ENCODE measurements at regions not wholly inside any gene's neighbourhood (a gene's known extent, or its start where the extent isn't known, plus 50 kb on each side); places are given as distances from the start of the nearest gene placed in this dataset.
"Not testable (repeated sequence)": the region's sequence is repeated elsewhere in the genome, so short reads cannot be mapped to it uniquely, and the experiment has no call there.

DNA sequence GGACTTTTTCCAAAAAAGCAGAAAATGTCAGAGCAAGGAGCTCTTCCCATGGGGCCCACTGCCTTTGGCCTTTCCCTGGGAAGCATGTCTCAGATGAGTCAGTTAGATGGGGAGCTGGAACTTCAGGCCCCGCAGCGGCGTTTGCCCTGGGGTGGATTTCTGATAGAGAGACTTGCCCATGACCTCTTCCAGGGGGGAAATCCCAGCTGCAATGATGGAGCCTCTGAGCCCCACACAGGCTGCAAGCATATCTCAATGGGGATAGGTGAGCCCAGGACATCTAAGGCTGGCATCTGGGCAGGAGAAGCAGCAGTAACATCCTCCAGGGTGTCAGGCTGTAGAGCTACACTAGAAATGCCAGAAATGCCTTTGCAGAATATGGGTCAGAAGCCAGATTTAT is 269.2 kb upstream of the TCERG1L start:
- no peak for DNase-seq
- Mint-ChIP-seq H3K4me1 (peaks cover 0 to 2% (median 0%) of the 10 kb centered on the region in 7 donors), H3K27ac (no peak overlapping the region), H3K4me3 (no peak overlapping the region), H3K9me3 (peaks cover 0 to 3% (median 0%) of the 10 kb centered on the region in 11 donors), H3K27me3 (peaks cover 0 to 32% (median 3%) of the 10 kb centered on the region in 5 donors), H3K36me3 (no peaks in the 10 kb centered on the region)
- H3K4me3 ChIP-seq (ENCODE audit: low read length) = no peak overlapping the region
- H3K36me3 ChIP-seq (ENCODE audit: control insufficient read depth in 2 of 3, insufficient read depth in 3 of 3, low read length in 3 of 3) = no peaks in the 10 kb centered on the region
- H3K27ac ChIP-seq (ENCODE audit: low read depth, low read length) = no peak overlapping the region
- ChIA-PET CTCF (no interaction called here), POLR2A (no interaction called here)
- H3K27me3 ChIP-seq (ENCODE audit: control insufficient read depth in 2 of 2, insufficient read depth in 2 of 2, low read length in 2 of 2) = no peaks in the 10 kb centered on the region
- ATAC-seq = no peak
- no peaks in the 10 kb centered on the region for H3K4me1 ChIP-seq (ENCODE audit: control insufficient read depth in 2 of 2, insufficient read depth in 2 of 2, low read length in 2 of 2)
- H3K9me3 ChIP-seq (ENCODE audit: control insufficient read depth in 2 of 3, low read length in 3 of 3) = no peaks in the 10 kb centered on the region
- intact Hi-C loops (cut with micrococcal nuclease) = no loop called here

- DNase-seq; ATAC-seq; H3K27ac ChIP-seq (ENCODE audit: low read depth, low read length); H3K4me1 Mint-ChIP-seq; H3K4me3 Mint-ChIP-seq; CTCF ChIA-PET; H3K27me3 ChIP-seq (ENCODE audit: control insufficient read depth in 2 of 2, insufficient read depth in 2 of 2, low read length in 2 of 2); H3K27ac Mint-ChIP-seq; H3K9me3 ChIP-seq (ENCODE audit: control insufficient read depth in 2 of 3, low read length in 3 of 3); H3K4me3 ChIP-seq (ENCODE audit: low read length); intact Hi-C loops (cut with micrococcal nuclease); H3K9me3 Mint-ChIP-seq; H3K4me1 ChIP-seq (ENCODE audit: control insufficient read depth in 2 of 2, insufficient read depth in 2 of 2, low read length in 2 of 2); POLR2A ChIA-PET; H3K36me3 ChIP-seq (ENCODE audit: control insufficient read depth in 2 of 3, insufficient read depth in 3 of 3, low read length in 3 of 3); H3K36me3 Mint-ChIP-seq: not testable (repeated sequence)
- peaks cover 0 to 32% (median 8%) of the 10 kb centered on the region in 5 donors for H3K27me3 Mint-ChIP-seq
These were observed 270.0 kb upstream of the TCERG1L start for GRCh38 chr10:131581547-131581946.

DNA sequence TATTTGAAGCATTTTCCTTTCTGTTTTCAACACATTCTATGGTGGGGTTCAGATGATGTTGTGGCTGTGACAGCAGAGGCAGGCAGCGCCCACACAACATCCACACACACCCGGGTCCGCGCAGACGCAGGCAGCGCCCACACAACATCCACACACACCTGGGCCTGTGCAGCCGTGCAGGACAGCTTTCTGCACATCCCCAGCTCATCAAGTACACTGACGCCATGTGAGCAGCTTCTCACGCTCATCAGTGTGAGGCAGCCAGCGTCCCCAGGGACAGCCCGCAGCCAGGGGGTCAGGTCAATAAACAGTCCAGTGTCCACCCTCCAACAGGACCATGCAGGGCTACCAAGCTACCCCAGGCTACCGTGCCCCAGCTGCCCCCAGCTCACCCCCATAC is 272.8 kb upstream of the TCERG1L start:
- ATAC-seq (no peak), DNase-seq (no peak)
- Mint-ChIP-seq H3K27me3 (peaks cover 0 to 30% (median 17%) of the 10 kb centered on the region in 5 donors), H3K4me1 (peaks cover 0 to 2% (median 0%) of the 10 kb centered on the region in 7 donors), H3K27ac (no peak overlapping the region), H3K4me3 (no peak overlapping the region), H3K9me3 (peaks cover 0 to 4% (median 0%) of the 10 kb centered on the region in 11 donors), H3K36me3 (no peaks in the 10 kb centered on the region)
- H3K27me3 ChIP-seq (ENCODE audit: control insufficient read depth in 2 of 2, insufficient read depth in 2 of 2, low read length in 2 of 2) = no peaks in the 10 kb centered on the region
- intact Hi-C loops (cut with micrococcal nuclease) = no loop called here
- H3K9me3 ChIP-seq (ENCODE audit: control insufficient read depth in 2 of 3, low read length in 3 of 3) = no peaks in the 10 kb centered on the region
- H3K4me3 ChIP-seq (ENCODE audit: low read length) = no peak overlapping the region
- no peaks in the 10 kb centered on the region for H3K36me3 ChIP-seq (ENCODE audit: control insufficient read depth in 2 of 3, insufficient read depth in 3 of 3, low read length in 3 of 3)
- ChIA-PET POLR2A (no interaction called here), CTCF (no interaction called here)
- no peak overlapping the region for H3K27ac ChIP-seq (ENCODE audit: low read depth, low read length)
- H3K4me1 ChIP-seq (ENCODE audit: control insufficient read depth in 2 of 2, insufficient read depth in 2 of 2, low read length in 2 of 2) = no peaks in the 10 kb centered on the region

DNA sequence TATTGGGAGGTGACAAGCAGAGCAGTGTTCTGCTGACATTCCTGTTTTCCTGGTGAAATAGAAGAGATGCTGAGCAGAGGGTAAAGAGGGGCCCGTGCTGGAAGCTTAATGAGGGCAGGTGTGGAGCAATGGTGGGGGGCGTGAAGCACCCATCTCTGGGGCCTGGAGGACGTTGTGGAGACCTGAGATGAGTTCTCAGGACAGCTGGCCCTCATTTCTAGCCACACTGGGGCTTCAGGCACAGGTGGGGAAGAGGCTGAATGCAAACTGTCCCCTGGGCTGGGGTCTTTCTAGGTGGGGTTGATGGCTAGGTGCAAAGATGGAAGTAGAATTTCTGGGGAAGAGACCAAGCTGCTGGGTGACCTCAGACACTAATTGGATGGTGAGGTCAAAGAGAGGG is 274.2 kb upstream of the TCERG1L start:
- H3K4me3 ChIP-seq (ENCODE audit: low read length) = no peak overlapping the region
- H3K27me3 ChIP-seq (ENCODE audit: control insufficient read depth in 2 of 2, insufficient read depth in 2 of 2, low read length in 2 of 2) = no peaks in the 10 kb centered on the region
- H3K4me1 ChIP-seq (ENCODE audit: control insufficient read depth in 2 of 2, insufficient read depth in 2 of 2, low read length in 2 of 2) = no peaks in the 10 kb centered on the region
- Mint-ChIP-seq H3K4me3 (no peak overlapping the region), H3K36me3 (no peaks in the 10 kb centered on the region), H3K27ac (no peak overlapping the region), H3K4me1 (peaks cover 0 to 2% (median 0%) of the 10 kb centered on the region in 7 donors), H3K9me3 (peaks cover 0 to 4% (median 0%) of the 10 kb centered on the region in 11 donors), H3K27me3 (peaks cover 0 to 30% (median 17%) of the 10 kb centered on the region in 5 donors)
- H3K36me3 ChIP-seq (ENCODE audit: control insufficient read depth in 2 of 3, insufficient read depth in 3 of 3, low read length in 3 of 3) = no peaks in the 10 kb centered on the region
- ChIA-PET CTCF (no interaction called here), POLR2A (no interaction called here)
- ATAC-seq = no peak
- no peak overlapping the region for H3K27ac ChIP-seq (ENCODE audit: low read depth, low read length)
- intact Hi-C loops (cut with micrococcal nuclease) = no loop called here
- no peak for DNase-seq
- peaks cover 0 to 5% (median 0%) of the 10 kb centered on the region in 3 experiments for H3K9me3 ChIP-seq (ENCODE audit: control insufficient read depth in 2 of 3, low read length in 3 of 3)

DNA sequence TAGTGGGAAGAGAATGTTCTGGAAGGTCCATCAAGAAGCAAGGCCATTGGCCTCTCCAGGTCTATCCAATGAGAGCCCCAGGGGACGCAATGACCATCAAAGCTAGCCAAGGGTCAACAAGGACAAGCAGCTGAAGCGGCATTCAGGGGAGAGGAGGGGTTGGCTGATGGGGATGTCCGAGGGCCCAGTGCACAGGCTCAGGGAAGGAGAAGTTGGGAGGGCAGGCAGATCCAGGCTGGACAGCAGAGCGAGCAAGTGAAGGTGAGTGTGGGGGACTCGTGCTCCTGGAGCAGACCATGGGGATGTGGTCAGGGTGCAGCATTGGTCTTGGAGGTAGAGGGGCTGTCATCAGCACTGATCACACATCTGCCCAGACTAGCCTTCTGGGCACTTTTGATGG is 275.4 kb upstream of the TCERG1L start:
- DNase-seq = no peak
- no peaks in the 10 kb centered on the region for H3K36me3 ChIP-seq (ENCODE audit: control insufficient read depth in 2 of 3, insufficient read depth in 3 of 3, low read length in 3 of 3)
- Mint-ChIP-seq H3K4me1 (peaks cover 0 to 2% (median 0%) of the 10 kb centered on the region in 7 donors), H3K27me3 (peaks cover 0 to 30% (median 17%) of the 10 kb centered on the region in 5 donors), H3K27ac (no peak overlapping the region), H3K4me3 (no peak overlapping the region), H3K9me3 (peaks cover 0 to 4% (median 1%) of the 10 kb centered on the region in 11 donors), H3K36me3 (no peaks in the 10 kb centered on the region)
- H3K27ac ChIP-seq (ENCODE audit: low read depth, low read length) = no peak overlapping the region
- POLR2A ChIA-PET = no interaction called here
- peaks cover 0 to 9% (median 0%) of the 10 kb centered on the region in 3 experiments for H3K9me3 ChIP-seq (ENCODE audit: control insufficient read depth in 2 of 3, low read length in 3 of 3)
- intact Hi-C loops (cut with micrococcal nuclease) = no loop called here
- CTCF ChIA-PET = no interaction called here
- H3K4me1 ChIP-seq (ENCODE audit: control insufficient read depth in 2 of 2, insufficient read depth in 2 of 2, low read length in 2 of 2) = no peaks in the 10 kb centered on the region
- no peaks in the 10 kb centered on the region for H3K27me3 ChIP-seq (ENCODE audit: control insufficient read depth in 2 of 2, insufficient read depth in 2 of 2, low read length in 2 of 2)
- no peak for ATAC-seq
- no peak overlapping the region for H3K4me3 ChIP-seq (ENCODE audit: low read length)

DNA sequence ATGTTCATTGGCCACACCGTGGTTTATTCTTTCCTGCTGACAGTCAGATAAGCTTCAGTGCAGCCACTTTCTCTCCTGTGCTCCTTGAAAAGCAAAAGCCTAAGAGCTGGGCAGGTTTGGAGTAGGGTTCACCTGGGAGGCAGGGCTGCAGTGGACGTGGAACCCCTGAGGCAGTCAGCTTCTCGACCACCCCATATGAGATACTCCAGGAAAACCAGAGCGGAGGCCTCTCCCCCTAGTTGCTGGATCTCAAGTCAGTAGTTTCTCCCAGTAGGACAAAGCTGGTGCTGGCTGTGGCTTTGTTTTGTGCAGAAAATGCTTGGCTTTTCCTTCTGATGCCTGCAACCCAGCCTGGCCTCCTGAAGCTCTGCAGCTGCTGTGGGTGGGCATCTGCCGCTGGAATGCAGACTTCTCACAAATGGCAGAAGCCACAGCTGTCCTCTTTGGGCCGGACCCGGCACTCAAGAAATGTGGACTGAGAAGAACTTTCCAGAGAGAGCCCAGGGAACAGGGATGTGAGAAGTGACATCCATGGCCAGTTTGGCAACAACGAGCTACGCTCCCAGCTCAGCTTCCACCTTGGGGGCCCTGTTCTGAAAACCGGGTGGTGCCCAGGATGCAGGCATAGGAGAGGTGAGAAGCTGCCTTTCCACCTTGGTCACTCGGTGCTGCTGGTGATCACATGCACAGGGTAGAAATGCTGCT is 276.6 kb upstream of the TCERG1L start:
- ATAC-seq (no peak), DNase-seq (no peak)
- Histone ChIP-seq H3K27me3 (ENCODE audit: control insufficient read depth in 2 of 2, insufficient read depth in 2 of 2, low read length in 2 of 2) (no peaks in the 10 kb centered on the region), H3K27ac (ENCODE audit: low read depth, low read length) (no peak overlapping the region), H3K36me3 (ENCODE audit: control insufficient read depth in 2 of 3, insufficient read depth in 3 of 3, low read length in 3 of 3) (no peaks in the 10 kb centered on the region), H3K4me3 (ENCODE audit: low read length) (no peak overlapping the region), H3K9me3 (ENCODE audit: control insufficient read depth in 2 of 3, low read length in 3 of 3) (peaks cover 0 to 9% (median 0%) of the 10 kb centered on the region in 3 experiments), H3K4me1 (ENCODE audit: control insufficient read depth in 2 of 2, insufficient read depth in 2 of 2, low read length in 2 of 2) (no peaks in the 10 kb centered on the region)
- ChIA-PET CTCF (no interaction called here), POLR2A (no interaction called here)
- intact Hi-C loops (cut with micrococcal nuclease) = no loop called here
- no peaks in the 10 kb centered on the region for H3K36me3 Mint-ChIP-seq
- H3K4me1 Mint-ChIP-seq = peaks cover 0 to 2% (median 0%) of the 10 kb centered on the region in 7 donors
- no peak overlapping the region for H3K27ac Mint-ChIP-seq
- peaks cover 0 to 30% (median 17%) of the 10 kb centered on the region in 5 donors for H3K27me3 Mint-ChIP-seq
- peaks cover 0 to 6% (median 2%) of the 10 kb centered on the region in 11 donors for H3K9me3 Mint-ChIP-seq
- H3K4me3 Mint-ChIP-seq = no peak overlapping the region

DNA sequence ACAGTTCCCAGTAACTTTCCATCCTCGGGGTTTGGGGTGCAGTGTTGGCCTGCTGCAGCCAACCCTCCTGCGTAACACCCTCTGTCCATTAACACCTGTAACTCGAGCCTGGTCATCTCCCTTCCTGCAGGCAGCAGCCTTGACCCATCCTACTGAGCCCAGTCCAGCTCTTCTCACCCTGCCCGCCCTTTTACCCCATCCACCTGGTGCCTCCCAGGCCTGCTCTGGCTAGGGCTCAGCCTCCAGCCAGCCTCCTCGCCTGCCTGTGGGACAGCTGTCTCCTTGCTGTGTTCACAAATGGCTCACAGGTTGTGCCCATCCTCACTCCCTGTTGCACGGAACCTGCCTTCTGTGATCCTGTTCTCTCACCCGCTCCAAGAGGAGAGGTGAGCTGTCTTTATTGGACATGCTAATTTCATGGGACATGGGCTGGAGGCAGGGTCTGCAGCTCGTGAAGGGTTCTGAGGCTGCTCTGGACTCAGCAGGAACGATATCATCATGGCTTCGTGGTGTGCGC is 277.2 kb upstream of the TCERG1L start:
- Histone ChIP-seq H3K36me3 (ENCODE audit: control insufficient read depth in 2 of 3, insufficient read depth in 3 of 3, low read length in 3 of 3) (no peaks in the 10 kb centered on the region), H3K9me3 (ENCODE audit: control insufficient read depth in 2 of 3, low read length in 3 of 3) (peaks cover 0 to 9% (median 0%) of the 10 kb centered on the region in 3 experiments), H3K27ac (ENCODE audit: low read depth, low read length) (no peak overlapping the region), H3K27me3 (ENCODE audit: control insufficient read depth in 2 of 2, insufficient read depth in 2 of 2, low read length in 2 of 2) (no peaks in the 10 kb centered on the region), H3K4me1 (ENCODE audit: control insufficient read depth in 2 of 2, insufficient read depth in 2 of 2, low read length in 2 of 2) (no peaks in the 10 kb centered on the region), H3K4me3 (ENCODE audit: low read length) (no peak overlapping the region)
- ATAC-seq (no peak), DNase-seq (no peak)
- intact Hi-C loops (cut with micrococcal nuclease) = no loop called here
- peaks cover 0 to 6% (median 2%) of the 10 kb centered on the region in 11 donors for H3K9me3 Mint-ChIP-seq
- H3K27me3 Mint-ChIP-seq = peaks cover 0 to 30% (median 17%) of the 10 kb centered on the region in 5 donors
- no peak overlapping the region for H3K27ac Mint-ChIP-seq
- ChIA-PET CTCF (no interaction called here), POLR2A (no interaction called here)
- H3K36me3 Mint-ChIP-seq = no peaks in the 10 kb centered on the region
- H3K4me3 Mint-ChIP-seq = no peak overlapping the region
- peaks cover 0 to 2% (median 0%) of the 10 kb centered on the region in 7 donors for H3K4me1 Mint-ChIP-seq
